ENCODE measurements at regions not wholly inside any gene's neighbourhood (a gene's known extent, or its start where the extent isn't known, plus 50 kb on each side); places are given as distances from the start of the nearest gene placed in this dataset.
A peak's percentile ranks its signal among the peaks of the same experiment; 100 is the strongest.

- Histone ChIP-seq H3K4me3 (no peak overlapping the region), H3K9me3 (ENCODE audit: control insufficient read depth in 4 of 4, insufficient read depth in 3 of 4, low read length in 3 of 4) (peaks cover 0 to 3% (median 0%) of the 10 kb centered on the region in 4 donors), H3K36me3 (ENCODE audit: control insufficient read depth in 4 of 4, insufficient read depth in 4 of 4, low read length in 4 of 4) (no peaks in the 10 kb centered on the region), H3K27ac (ENCODE audit: low read depth in 1 of 2, low read length in 1 of 2) (no peak overlapping the region), H3K27me3 (ENCODE audit: control insufficient read depth in 3 of 3, insufficient read depth in 3 of 3, low read length in 2 of 3) (peaks cover 0 to 16% (median 10%) of the 10 kb centered on the region in 3 donors), H3K4me1 (ENCODE audit: control insufficient read depth in 5 of 5, insufficient read depth in 5 of 5, low read length in 5 of 5) (peaks cover 0 to 5% (median 0%) of the 10 kb centered on the region in 5 donors), H3K9ac (ENCODE audit: insufficient read depth in 1 of 2, low read length in 2 of 2) (no peak overlapping the region)
- DNase-seq (no peak), ATAC-seq (ENCODE audit: insufficient read depth, low FRiP score) (no peak)
- no peak for TF ChIP-seq CTCF (IDR thresholded peaks at IDR 0.05; ENCODE audit: control extremely low read depth, extremely low read depth)
Measured at GRCh38 chr2:199629301-199629700, 171.6 kb upstream of the SATB2 start.

- Histone ChIP-seq H3K9me3 (ENCODE audit: control insufficient read depth in 4 of 4, insufficient read depth in 3 of 4, low read length in 3 of 4) (peaks cover 0 to 3% (median 0%) of the 10 kb centered on the region in 4 donors), H3K36me3 (ENCODE audit: control insufficient read depth in 4 of 4, insufficient read depth in 4 of 4, low read length in 4 of 4) (no peaks in the 10 kb centered on the region), H3K4me3 (no peak overlapping the region), H3K4me1 (ENCODE audit: control insufficient read depth in 5 of 5, insufficient read depth in 5 of 5, low read length in 5 of 5) (peaks cover 0 to 5% (median 0%) of the 10 kb centered on the region in 5 donors), H3K27ac (ENCODE audit: low read depth in 1 of 2, low read length in 1 of 2) (no peak overlapping the region), H3K9ac (ENCODE audit: insufficient read depth in 1 of 2, low read length in 2 of 2) (no peak overlapping the region), H3K27me3 (ENCODE audit: control insufficient read depth in 3 of 3, insufficient read depth in 3 of 3, low read length in 2 of 3) (peaks cover 0 to 7% (median 5%) of the 10 kb centered on the region in 3 donors)
- no peak for TF ChIP-seq CTCF (IDR thresholded peaks at IDR 0.05; ENCODE audit: control extremely low read depth, extremely low read depth)
- ATAC-seq (ENCODE audit: insufficient read depth, low FRiP score) (no peak), DNase-seq (no peak)
- WGBS, 2 donors: 48 to 55% methylated on average over 3 of the region's 3 CpGs
Measured at GRCh38 chr2:199627417-199627816, 169.7 kb upstream of the SATB2 start.

- H3K36me3 ChIP-seq (ENCODE audit: control insufficient read depth in 4 of 4, insufficient read depth in 4 of 4, low read length in 4 of 4): no peaks in the 10 kb centered on the region
- H3K4me3 ChIP-seq: no peak overlapping the region
- H3K9me3 ChIP-seq (ENCODE audit: control insufficient read depth in 4 of 4, insufficient read depth in 3 of 4, low read length in 3 of 4): peaks cover 0 to 3% (median 0%) of the 10 kb centered on the region in 4 donors
- no peak for TF ChIP-seq CTCF (IDR thresholded peaks at IDR 0.05; ENCODE audit: control extremely low read depth, extremely low read depth)
- H3K27me3 ChIP-seq (ENCODE audit: control insufficient read depth in 3 of 3, insufficient read depth in 3 of 3, low read length in 2 of 3): peaks cover 0 to 7% (median 5%) of the 10 kb centered on the region in 3 donors
- DNase-seq: peak; percentile 23 to 71 (median 30)
- WGBS, 2 donors: 42 to 77% methylated on average over 1 of the region's 1 CpG
- H3K9ac ChIP-seq (ENCODE audit: insufficient read depth in 1 of 2, low read length in 2 of 2): no peak overlapping the region
- H3K27ac ChIP-seq (ENCODE audit: low read depth in 1 of 2, low read length in 1 of 2): no peak overlapping the region
- peak; percentile 83 for ATAC-seq (ENCODE audit: insufficient read depth, low FRiP score)
- H3K4me1 ChIP-seq (ENCODE audit: control insufficient read depth in 5 of 5, insufficient read depth in 5 of 5, low read length in 5 of 5): peaks cover 0 to 5% (median 0%) of the 10 kb centered on the region in 5 donors
Measured at GRCh38 chr2:199624958-199625357, 167.2 kb upstream of the SATB2 start.

- ATAC-seq (ENCODE audit: insufficient read depth, low FRiP score): no peak
- DNase-seq: no peak
- no peak overlapping the region for H3K27ac ChIP-seq (ENCODE audit: low read depth in 1 of 2, low read length in 1 of 2)
- no peak for TF ChIP-seq CTCF (IDR thresholded peaks at IDR 0.05; ENCODE audit: control extremely low read depth, extremely low read depth)
- 83 to 89% methylated on average over 4 of the region's 4 CpGs for WGBS, 2 donors
- no peaks in the 10 kb centered on the region for H3K4me1 ChIP-seq (ENCODE audit: control insufficient read depth in 5 of 5, insufficient read depth in 5 of 5, low read length in 5 of 5)
- H3K9ac ChIP-seq (ENCODE audit: insufficient read depth in 1 of 2, low read length in 2 of 2): no peak overlapping the region
- no peaks in the 10 kb centered on the region for H3K9me3 ChIP-seq (ENCODE audit: control insufficient read depth in 4 of 4, insufficient read depth in 3 of 4, low read length in 3 of 4)
- no peaks in the 10 kb centered on the region for H3K36me3 ChIP-seq (ENCODE audit: control insufficient read depth in 4 of 4, insufficient read depth in 4 of 4, low read length in 4 of 4)
- no peaks in the 10 kb centered on the region for H3K27me3 ChIP-seq (ENCODE audit: control insufficient read depth in 3 of 3, insufficient read depth in 3 of 3, low read length in 2 of 3)
- no peak overlapping the region for H3K4me3 ChIP-seq
Measured at GRCh38 chr2:199612509-199613130, 154.9 kb upstream of the SATB2 start.
